Trophoblast cell (in vitro differentiated cells and primary cell): ENCODE measurements at regions not wholly inside any gene's neighbourhood (a gene's known extent, or its start where the extent isn't known, plus 50 kb on each side); places are given as distances from the start of the nearest gene placed in this dataset.

Experiments
- DNase-seq, 2 donors: peaks; one replicate each; pipeline ENCODE4 v3.0.0-alpha.2; 2016
- H2AFZ ChIP-seq: 2 replicates; pipeline ENCODE4 v1.6.1; 2013; ENCODE audit warnings: low read length, moderate library complexity, mild to moderate bottlenecking; ENCODE audit not compliant: insufficient read depth, poor library complexity
- H2AK5ac ChIP-seq: 2 replicates; pipeline ENCODE4 v1.6.1; 2013; ENCODE audit warnings: mild to moderate bottlenecking, low read length
- H2BK120ac ChIP-seq: 2 replicates; pipeline ENCODE4 v1.6.1; 2013; ENCODE audit warnings: low read length, mild to moderate bottlenecking, moderate library complexity; ENCODE audit not compliant: insufficient read depth, poor library complexity
- H2BK12ac ChIP-seq: 2 replicates; pipeline ENCODE4 v1.6.1; 2013; ENCODE audit warnings: mild to moderate bottlenecking, low read length, moderate library complexity
- H2BK5ac ChIP-seq: 2 replicates; pipeline ENCODE4 v1.6.1; 2013; ENCODE audit warnings: low read length, low read depth, moderate library complexity, mild to moderate bottlenecking; ENCODE audit not compliant: poor library complexity
- H3K14ac ChIP-seq: 2 replicates; pipeline ENCODE4 v1.6.1; 2013; ENCODE audit warnings: mild to moderate bottlenecking, low read length
- H3K18ac ChIP-seq: 2 replicates; pipeline ENCODE4 v1.6.1; 2013; ENCODE audit warnings: mild to moderate bottlenecking, low read length
- H3K23ac ChIP-seq: 2 replicates; pipeline ENCODE4 v1.6.1; 2013; ENCODE audit warnings: low read length
- H3K27ac ChIP-seq: 2 replicates; pipeline ENCODE4 v1.5.1; 2013; ENCODE audit warnings: low read depth, mild to moderate bottlenecking, inconsistent platforms, low read length, moderate library complexity
- H3K27me3 ChIP-seq: 2 replicates; pipeline ENCODE4 v1.6.1; 2013; ENCODE audit warnings: inconsistent platforms, mild to moderate bottlenecking, low read length, moderate library complexity; ENCODE audit not compliant: insufficient read depth
- H3K36me3 ChIP-seq, 2 experiments: 1 replicate in 1 of 2; 2 replicates in 1 of 2; pipeline ENCODE4 v1.6.1; 2013; ENCODE audit warnings: low read length in 2 of 2, mild to moderate bottlenecking in 2 of 2, moderate library complexity in 1 of 2; ENCODE audit not compliant: insufficient read depth in 2 of 2, control insufficient read depth in 1 of 2
- H3K4ac ChIP-seq: 2 replicates; pipeline ENCODE4 v1.6.1; 2013; ENCODE audit warnings: low read depth, mild to moderate bottlenecking, low read length, moderate library complexity
- H3K4me1 ChIP-seq, 2 experiments: 1 replicate in 1 of 2; 2 replicates in 1 of 2; pipeline ENCODE4 v1.6.1; 2013; ENCODE audit warnings: low read length in 2 of 2, mild to moderate bottlenecking in 2 of 2, moderate library complexity in 1 of 2; ENCODE audit not compliant: insufficient read depth in 2 of 2, control insufficient read depth in 1 of 2
- H3K4me2 ChIP-seq: 2 replicates; pipeline ENCODE4 v1.6.1; 2013; ENCODE audit warnings: inconsistent platforms, mild to moderate bottlenecking, low read length, moderate library complexity
- H3K4me3 ChIP-seq: 2 replicates; pipeline ENCODE4 v1.5.1; 2013; ENCODE audit warnings: mild to moderate bottlenecking, low read depth, low read length, inconsistent platforms
- H3K79me1 ChIP-seq: one replicate; pipeline ENCODE4 v1.6.1; 2013; ENCODE audit warnings: low read length
- H3K79me2 ChIP-seq: 2 replicates; pipeline ENCODE4 v1.6.1; 2013; ENCODE audit warnings: low read length, mild to moderate bottlenecking; ENCODE audit not compliant: control insufficient read depth, insufficient read depth, poor library complexity
- H3K9ac ChIP-seq: 2 replicates; pipeline ENCODE4 v1.6.1; 2013; ENCODE audit warnings: mild to moderate bottlenecking, low read length
- H3K9me3 ChIP-seq: 2 replicates; pipeline ENCODE4 v1.6.1; 2013; ENCODE audit warnings: low read depth, mild to moderate bottlenecking, control low read depth, inconsistent platforms, low read length; ENCODE audit not compliant: insufficient read depth
- H4K12ac ChIP-seq: 2 replicates; pipeline ENCODE4 v1.6.1; 2013; ENCODE audit warnings: low read depth, mild to moderate bottlenecking, low read length, moderate library complexity
- H4K8ac ChIP-seq: 2 replicates; pipeline ENCODE4 v1.6.1; 2013; ENCODE audit warnings: low read depth, mild to moderate bottlenecking, low read length, moderate library complexity
- H4K91ac ChIP-seq: one replicate; pipeline ENCODE4 v1.6.1; 2013; ENCODE audit warnings: low read depth, mild to moderate bottlenecking, low read length, moderate library complexity
- WGBS: extraction: QIAGEN DNeasy Blood & Tissue Kit; methylation state at CpG from one replicate; pipeline ENCODE4 v1.1.7; 2013; ENCODE audit warnings: missing lambda C conversion rate; ENCODE audit not compliant: insufficient read length, insufficient coverage; ENCODE audit errors: extremely low coverage; 5-methylcytosine and 5-hydroxymethylcytosine counted together

DNA sequence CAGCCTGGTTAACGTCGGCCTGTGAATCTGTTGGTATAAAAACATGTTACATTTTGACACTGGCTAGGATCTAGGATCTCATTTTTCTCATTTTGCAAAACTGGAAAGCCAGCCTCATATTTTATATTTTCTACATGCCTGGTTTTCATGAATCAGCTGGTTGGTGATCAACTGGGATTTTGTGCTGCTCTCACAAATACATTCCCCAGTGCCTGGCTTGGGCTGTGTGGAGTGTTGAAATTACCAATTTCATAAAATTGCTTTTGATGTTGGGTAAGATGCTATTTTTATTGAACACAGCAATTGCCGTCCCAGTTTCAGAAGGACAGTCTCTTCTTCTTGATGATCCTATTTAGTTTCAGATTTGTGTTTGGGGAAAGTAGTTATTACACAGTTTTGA, 604.3 kb downstream of the TAFA4 start:
- WGBS: no CpG with 5 or more reads among the region's 3 CpGs

DNA sequence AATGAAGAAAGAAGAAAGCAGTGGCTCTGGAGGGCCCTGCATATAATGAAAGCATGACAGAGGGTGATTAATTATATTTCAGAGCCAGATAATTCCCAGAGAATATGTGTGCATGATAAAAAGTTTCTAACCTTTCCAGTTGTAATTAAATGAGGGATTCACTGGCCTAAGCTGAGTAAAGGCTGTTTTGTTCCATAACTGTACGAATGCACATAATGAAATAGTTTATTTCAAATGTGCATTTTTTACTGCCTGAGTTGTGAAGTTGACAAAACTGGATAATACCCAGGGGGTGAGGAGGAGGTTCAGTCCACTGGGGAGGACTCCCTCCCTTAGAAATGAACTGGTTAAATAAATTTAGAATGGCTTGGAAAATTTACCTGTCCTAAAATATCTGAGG, 616.4 kb downstream of the TAFA4 start:
- Histone ChIP-seq H2BK5ac (no peak overlapping the region), H3K4me2 (no peak overlapping the region), H3K23ac (no peak overlapping the region), H4K8ac (no peak overlapping the region), H3K18ac (no peak overlapping the region), H3K79me1 (no peaks in the 10 kb centered on the region), H3K14ac (no peak overlapping the region), H3K9ac (no peak overlapping the region), H2BK120ac (no peak overlapping the region), H3K4ac (no peak overlapping the region), H3K9me3 (no peaks in the 10 kb centered on the region), H2AK5ac (no peak overlapping the region), H4K12ac (no peak overlapping the region), H2AFZ (no peak overlapping the region), H3K27ac (no peak overlapping the region), H4K91ac (no peak overlapping the region), H3K4me3 (no peak overlapping the region), H3K4me1 (no peaks in the 10 kb centered on the region), H3K27me3 (no peaks in the 10 kb centered on the region), H2BK12ac (no peak overlapping the region), H3K79me2 (no peaks in the 10 kb centered on the region), H3K36me3 (no peaks in the 10 kb centered on the region)
- DNase-seq: no peak
- WGBS: no CpG with 5 or more reads among the region's 1 CpG

More for the DNA sequence above, 604.3 kb downstream of the TAFA4 start:
- Histone ChIP-seq H3K27ac (no peak overlapping the region), H2BK120ac (no peak overlapping the region), H2AK5ac (no peak overlapping the region), H3K9ac (no peak overlapping the region), H2BK12ac (no peak overlapping the region), H3K79me1 (no peaks in the 10 kb centered on the region), H4K8ac (no peak overlapping the region), H3K36me3 (no peaks in the 10 kb centered on the region), H3K4me1 (peaks cover 0 to 2% of the 10 kb centered on the region in 2 experiments), H3K14ac (no peak overlapping the region), H3K4ac (no peak overlapping the region), H3K27me3 (no peaks in the 10 kb centered on the region), H3K23ac (no peak overlapping the region), H4K12ac (no peak overlapping the region), H3K4me2 (no peak overlapping the region), H3K79me2 (no peaks in the 10 kb centered on the region), H3K4me3 (no peak overlapping the region), H2AFZ (no peak overlapping the region), H2BK5ac (no peak overlapping the region), H4K91ac (no peak overlapping the region), H3K18ac (no peak overlapping the region), H3K9me3 (no peaks in the 10 kb centered on the region)
- no peak for DNase-seq

DNA sequence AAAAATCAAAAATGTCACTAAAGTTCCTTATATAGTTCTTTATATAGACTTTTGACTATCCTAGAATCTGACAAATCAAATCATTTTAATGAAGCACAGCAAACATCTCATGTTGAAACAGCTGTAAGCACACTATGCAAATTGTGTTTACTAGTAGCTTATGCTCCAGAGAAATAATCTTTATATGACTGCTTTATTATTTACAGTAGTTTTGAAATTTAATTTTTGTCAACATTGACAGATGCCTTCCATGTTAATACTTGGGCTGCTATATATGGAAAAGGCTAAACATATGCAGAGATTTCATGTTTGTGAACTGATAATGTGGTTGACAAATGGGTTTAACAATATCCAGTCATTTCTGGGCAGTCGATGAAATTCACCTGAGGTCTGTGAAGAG, 616.8 kb downstream of the TAFA4 start:
- no peak overlapping the region for H3K23ac ChIP-seq

DNA sequence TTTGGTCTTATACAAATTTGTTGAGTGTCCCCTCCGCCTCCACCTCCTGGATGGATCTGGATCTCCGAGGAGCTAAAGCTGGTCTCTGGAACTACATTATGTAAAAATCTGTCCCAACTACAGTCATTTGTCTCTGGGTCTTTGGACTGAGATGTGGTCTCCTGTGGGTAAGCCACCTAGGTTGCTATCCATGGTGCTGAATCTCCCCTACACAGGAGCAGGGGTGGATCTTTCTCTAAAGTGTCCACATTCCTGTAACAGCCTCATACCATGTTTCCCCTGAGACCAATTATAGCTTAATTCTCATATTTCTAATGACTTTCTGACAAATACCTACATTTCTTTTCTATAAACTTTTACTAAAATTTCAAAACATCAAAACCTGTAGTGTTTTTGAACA, 625.8 kb downstream of the TAFA4 start:
- no peak overlapping the region for H3K14ac ChIP-seq
- no peaks in the 10 kb centered on the region for H3K4me1 ChIP-seq
- no peak overlapping the region for H3K18ac ChIP-seq
- no peaks in the 10 kb centered on the region for H3K79me2 ChIP-seq
- no peak overlapping the region for H3K4me3 ChIP-seq
- no peak overlapping the region for H2BK120ac ChIP-seq
- no peak overlapping the region for H2BK5ac ChIP-seq
- H2BK12ac ChIP-seq: no peak overlapping the region
- H4K12ac ChIP-seq: no peak overlapping the region
- no peak overlapping the region for H3K4ac ChIP-seq
- H3K9me3 ChIP-seq: no peaks in the 10 kb centered on the region
- no peak overlapping the region for H2AFZ ChIP-seq
- no peaks in the 10 kb centered on the region for H3K36me3 ChIP-seq
- H3K27ac ChIP-seq: no peak overlapping the region
- H3K27me3 ChIP-seq: no peaks in the 10 kb centered on the region
- H3K23ac ChIP-seq: no peak overlapping the region
- H4K8ac ChIP-seq: no peak overlapping the region
- H2AK5ac ChIP-seq: no peak overlapping the region
- no peaks in the 10 kb centered on the region for H3K79me1 ChIP-seq
- H4K91ac ChIP-seq: no peak overlapping the region
- H3K9ac ChIP-seq: no peak overlapping the region
- DNase-seq: peak in 1 of 2 donors; percentile 46
- no CpG with 5 or more reads among the region's 2 CpGs for WGBS
- no peak overlapping the region for H3K4me2 ChIP-seq

More for the DNA sequence above, 616.8 kb downstream of the TAFA4 start:
- Histone ChIP-seq H3K9me3 (no peaks in the 10 kb centered on the region), H2BK12ac (no peak overlapping the region), H3K4me3 (no peak overlapping the region), H3K79me2 (no peaks in the 10 kb centered on the region), H3K4ac (no peak overlapping the region), H4K91ac (no peak overlapping the region), H3K18ac (no peak overlapping the region), H3K9ac (no peak overlapping the region), H4K12ac (no peak overlapping the region), H3K4me2 (no peak overlapping the region), H3K4me1 (no peaks in the 10 kb centered on the region), H3K79me1 (no peaks in the 10 kb centered on the region), H2BK120ac (no peak overlapping the region), H2AK5ac (no peak overlapping the region), H3K27me3 (no peaks in the 10 kb centered on the region), H4K8ac (no peak overlapping the region), H3K14ac (no peak overlapping the region), H2BK5ac (no peak overlapping the region), H2AFZ (no peak overlapping the region), H3K27ac (no peak overlapping the region), H3K36me3 (no peaks in the 10 kb centered on the region)
- no CpG with 5 or more reads among the region's 1 CpG for WGBS
- DNase-seq: no peak
